GM12801 (cell line): ENCODE measurements at regions not wholly inside any gene's neighbourhood (a gene's known extent, or its start where the extent isn't known, plus 50 kb on each side); places are given as distances from the start of the nearest gene placed in this dataset.

Experiments used
- TF ChIP-seq, protein P1 (sequence below): IDR thresholded peaks from one replicate; pipeline ENCODE4 v1.5.1; 2011; ENCODE audit warnings: control low read depth; ENCODE audit not compliant: insufficient read length; ENCODE audit errors: extremely low read depth

DNA sequence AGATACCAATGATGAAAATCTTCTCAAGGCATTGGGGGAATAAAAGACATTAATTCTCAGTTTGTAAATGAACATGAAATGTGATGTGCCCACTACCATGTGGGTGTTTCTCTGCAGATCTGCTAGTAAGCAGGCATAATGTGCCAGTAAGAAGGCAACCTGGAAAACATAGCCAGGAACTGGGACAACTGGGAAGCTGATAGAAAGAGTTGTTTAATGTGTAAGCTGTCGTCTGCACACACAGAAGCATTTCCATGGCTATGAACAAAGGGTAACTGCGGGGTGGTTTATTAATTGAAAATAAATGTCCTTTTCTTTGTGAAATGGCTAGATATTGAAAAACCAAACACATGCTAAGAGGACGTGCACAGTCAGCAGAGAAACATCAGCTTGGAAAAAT, 52.0 kb downstream of the ZC3H11B start:
- TF ChIP-seq, protein P1, sequence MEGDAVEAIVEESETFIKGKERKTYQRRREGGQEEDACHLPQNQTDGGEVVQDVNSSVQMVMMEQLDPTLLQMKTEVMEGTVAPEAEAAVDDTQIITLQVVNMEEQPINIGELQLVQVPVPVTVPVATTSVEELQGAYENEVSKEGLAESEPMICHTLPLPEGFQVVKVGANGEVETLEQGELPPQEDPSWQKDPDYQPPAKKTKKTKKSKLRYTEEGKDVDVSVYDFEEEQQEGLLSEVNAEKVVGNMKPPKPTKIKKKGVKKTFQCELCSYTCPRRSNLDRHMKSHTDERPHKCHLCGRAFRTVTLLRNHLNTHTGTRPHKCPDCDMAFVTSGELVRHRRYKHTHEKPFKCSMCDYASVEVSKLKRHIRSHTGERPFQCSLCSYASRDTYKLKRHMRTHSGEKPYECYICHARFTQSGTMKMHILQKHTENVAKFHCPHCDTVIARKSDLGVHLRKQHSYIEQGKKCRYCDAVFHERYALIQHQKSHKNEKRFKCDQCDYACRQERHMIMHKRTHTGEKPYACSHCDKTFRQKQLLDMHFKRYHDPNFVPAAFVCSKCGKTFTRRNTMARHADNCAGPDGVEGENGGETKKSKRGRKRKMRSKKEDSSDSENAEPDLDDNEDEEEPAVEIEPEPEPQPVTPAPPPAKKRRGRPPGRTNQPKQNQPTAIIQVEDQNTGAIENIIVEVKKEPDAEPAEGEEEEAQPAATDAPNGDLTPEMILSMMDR = no peak

DNA sequence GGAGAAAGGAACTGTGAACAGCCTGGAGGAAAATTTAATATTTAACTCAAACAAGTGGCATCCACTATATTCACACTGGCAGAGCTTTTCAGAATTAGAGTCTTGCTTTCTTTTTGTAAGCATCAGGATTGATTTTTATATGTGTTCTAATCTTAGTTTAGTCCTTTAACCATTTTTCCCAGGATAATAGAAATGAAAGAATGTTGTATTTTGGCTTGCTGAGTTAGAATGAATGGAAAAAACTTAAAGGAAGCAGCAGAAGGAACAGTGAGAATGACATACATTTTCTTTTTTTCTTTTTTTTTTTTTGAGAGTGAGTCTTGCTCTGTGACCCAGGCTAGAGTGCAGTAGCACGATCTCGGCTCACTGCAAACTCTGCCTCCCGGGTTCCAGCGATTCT, 53.0 kb downstream of the ZC3H11B start:
- TF ChIP-seq, protein P1 = no peak

DNA sequence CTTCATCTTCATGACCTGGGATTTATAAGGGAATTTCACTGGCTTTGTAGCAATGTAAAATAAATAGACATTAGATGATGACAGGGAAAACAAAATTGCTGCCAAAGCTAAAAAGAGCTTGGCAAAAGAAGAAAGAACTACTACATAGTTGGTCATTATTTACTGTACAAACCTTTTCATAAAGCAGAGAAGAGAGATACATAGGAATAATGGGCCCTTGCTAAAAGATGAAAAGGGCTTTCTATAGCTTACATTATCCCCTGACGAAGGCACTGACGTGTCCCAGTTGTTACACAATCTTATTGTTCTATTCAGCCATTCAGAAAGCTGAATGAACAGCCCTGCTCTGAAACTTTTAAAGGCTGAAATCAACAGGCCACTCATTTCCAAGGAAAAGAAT, 57.1 kb downstream of the ZC3H11B start:
- TF ChIP-seq, protein P1 = no peak

DNA sequence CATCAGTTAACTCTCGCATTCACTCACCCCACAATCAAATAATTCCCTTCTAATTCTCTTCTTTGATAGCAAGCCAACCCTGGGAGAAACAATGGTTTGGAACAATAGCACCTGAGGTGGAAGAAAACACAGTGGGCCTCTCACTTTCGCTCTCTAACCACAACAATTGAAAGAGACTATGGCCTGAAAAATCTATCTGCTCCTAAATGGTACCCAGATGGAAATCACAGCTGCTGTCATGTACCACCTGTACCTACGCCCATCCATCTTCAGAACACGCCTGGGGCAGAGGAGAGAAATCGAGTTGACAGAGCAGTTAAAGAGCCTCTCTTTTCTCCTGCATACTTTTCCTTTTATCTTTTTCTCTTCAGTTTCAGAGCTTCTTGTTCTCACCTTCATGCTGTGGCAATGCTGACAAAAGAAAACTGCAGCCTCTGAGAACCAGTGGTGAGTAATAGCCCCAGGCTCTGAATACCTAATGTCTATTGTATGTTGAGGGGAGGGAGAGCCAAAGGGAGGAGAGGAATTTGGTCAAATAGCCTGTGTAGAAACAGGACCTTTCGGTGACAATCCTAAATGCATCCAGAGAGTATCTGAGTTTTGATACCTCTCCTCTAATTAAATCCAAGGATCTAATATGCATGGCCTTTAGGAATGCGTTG, 57.7 kb downstream of the ZC3H11B start:
- TF ChIP-seq, protein P1 = no peak

DNA sequence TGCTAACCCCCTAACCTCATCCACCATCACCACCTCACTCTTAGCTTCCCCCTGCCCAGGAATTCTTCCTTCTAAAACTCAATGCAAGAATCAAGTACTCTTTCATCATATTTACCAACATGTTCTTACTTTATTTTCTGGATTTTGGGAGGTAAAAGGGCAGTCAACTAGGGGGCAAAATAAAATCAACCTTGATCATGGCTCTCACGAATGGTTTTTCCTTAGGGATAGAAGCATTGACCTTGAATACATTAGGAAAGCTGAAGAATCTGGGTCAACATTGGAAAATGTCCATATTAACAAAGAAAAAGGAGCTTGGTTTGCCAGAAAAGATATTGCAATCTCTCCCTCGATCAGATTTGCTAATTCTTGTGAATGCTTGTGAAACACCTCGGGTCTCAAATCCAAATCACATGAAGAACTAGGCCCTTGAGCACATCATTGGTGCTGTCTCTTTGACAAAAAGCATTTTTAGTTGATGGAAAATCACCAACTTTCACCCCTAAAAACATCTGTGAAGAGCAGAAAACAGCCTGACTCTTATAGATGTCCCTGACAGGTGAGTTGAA, 58.9 kb downstream of the ZC3H11B start:
- TF ChIP-seq, protein P1 = no peak

DNA sequence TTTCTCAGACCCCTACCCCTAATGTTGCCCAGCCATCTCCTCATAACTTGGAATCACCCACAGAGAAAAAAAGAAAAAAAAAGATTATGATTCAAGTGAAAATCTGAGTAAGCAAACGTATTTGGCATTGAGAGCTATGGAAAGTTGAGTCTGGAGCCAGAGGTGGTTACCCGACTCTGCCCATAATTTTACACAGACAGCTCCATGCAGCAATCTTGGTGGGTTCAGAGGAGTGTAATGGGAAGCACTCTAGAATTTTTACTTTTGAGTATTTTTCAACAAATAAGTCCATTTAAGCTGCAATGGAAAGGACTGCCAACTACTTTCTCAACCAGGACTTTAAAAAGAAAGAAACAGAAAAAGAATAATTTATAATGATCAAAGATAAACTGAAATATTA, 62.7 kb downstream of the ZC3H11B start:
- TF ChIP-seq, protein P1 = no peak

DNA sequence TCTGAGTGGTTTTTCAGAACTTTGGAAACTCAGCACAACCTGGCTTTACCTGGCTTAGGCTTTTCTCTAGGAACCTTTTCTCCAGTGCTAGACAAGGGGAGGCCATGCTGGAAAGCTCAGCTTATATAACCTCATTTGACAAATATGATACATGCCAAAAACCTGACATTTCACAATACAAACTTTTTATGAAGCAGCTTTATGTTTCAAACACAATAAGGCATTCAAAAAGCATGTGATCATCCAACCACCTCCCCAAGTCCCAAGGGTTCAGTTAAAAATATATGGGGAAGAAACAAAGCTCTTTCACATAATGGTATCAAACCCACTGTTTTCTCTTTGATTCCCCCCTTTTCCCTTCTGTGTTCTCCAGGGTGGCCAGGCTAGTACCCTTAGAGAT, 63.7 kb downstream of the ZC3H11B start:
- TF ChIP-seq, protein P1 = no peak
